ENCODE measurements at regions not wholly inside any gene's neighbourhood (a gene's known extent, or its start where the extent isn't known, plus 50 kb on each side); places are given as distances from the start of the nearest gene placed in this dataset.
A peak's percentile ranks its signal among the peaks of the same experiment; 100 is the strongest.

DNA sequence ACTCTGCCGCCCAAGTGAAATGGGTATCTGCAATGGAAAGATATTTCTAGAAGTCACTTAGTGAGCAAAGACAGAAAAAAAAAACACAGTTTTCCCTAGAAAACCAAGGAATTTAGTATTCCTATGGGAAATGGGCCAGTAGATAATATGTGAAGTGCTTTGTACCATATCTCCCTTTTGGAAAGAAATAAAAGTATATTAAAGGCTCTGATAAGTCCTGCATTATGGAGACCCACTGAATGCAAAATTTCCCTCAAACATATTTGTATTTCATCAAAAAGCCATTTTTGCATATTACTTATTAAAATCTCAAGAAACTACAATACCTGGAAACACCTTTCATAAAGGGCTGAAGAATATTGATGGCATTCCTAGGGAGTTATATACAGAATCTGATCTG lies 51.6 kb upstream of the DYNLRB2 start:
- DNase-seq: no peak

DNA sequence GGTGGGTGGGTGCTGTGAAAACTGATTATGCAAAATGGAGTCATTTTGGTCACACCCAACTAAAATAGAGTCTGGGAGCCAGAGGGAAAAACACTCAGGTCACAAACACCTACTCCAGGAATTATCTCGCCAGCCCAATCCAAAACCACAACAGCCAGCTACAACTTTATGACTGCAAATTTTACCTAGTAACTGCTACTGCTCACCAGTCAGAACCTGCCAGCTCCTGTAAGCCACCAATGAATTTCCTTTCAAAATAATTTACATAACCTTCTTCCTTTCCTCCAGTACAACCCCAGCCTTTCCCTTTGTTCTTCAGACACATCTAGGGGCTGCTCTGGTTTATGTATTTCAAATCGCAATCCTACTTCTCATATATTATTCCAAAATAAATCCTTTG lies 52.6 kb upstream of the DYNLRB2 start:
- no peak for DNase-seq

- no peak for DNase-seq
These were observed 60.1 kb upstream of the DYNLRB2 start for GRCh38 chr16:80480664-80481063.

- no peak for DNase-seq
These were observed 63.0 kb upstream of the DYNLRB2 start for GRCh38 chr16:80477838-80478237.

DNA sequence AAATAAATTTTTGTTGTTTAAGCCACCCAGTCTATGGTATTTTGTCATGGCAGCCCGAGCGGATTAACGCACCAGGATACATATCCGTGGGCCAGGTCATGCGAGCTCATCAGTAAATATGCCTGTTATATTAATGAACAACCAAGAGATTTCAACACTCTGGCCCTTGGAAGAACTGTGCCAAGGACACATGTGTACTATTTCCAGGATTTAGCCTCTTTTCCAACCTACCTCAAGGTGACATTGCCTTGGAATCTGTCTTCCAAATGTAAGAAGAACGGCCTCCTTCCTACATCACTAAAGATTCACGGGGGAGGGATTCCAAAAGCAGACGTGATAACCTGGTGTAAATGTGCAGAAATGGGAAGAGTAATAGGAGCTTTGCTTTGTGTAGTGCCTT lies 72.8 kb upstream of the DYNLRB2 start:
- no peak for DNase-seq

DNA sequence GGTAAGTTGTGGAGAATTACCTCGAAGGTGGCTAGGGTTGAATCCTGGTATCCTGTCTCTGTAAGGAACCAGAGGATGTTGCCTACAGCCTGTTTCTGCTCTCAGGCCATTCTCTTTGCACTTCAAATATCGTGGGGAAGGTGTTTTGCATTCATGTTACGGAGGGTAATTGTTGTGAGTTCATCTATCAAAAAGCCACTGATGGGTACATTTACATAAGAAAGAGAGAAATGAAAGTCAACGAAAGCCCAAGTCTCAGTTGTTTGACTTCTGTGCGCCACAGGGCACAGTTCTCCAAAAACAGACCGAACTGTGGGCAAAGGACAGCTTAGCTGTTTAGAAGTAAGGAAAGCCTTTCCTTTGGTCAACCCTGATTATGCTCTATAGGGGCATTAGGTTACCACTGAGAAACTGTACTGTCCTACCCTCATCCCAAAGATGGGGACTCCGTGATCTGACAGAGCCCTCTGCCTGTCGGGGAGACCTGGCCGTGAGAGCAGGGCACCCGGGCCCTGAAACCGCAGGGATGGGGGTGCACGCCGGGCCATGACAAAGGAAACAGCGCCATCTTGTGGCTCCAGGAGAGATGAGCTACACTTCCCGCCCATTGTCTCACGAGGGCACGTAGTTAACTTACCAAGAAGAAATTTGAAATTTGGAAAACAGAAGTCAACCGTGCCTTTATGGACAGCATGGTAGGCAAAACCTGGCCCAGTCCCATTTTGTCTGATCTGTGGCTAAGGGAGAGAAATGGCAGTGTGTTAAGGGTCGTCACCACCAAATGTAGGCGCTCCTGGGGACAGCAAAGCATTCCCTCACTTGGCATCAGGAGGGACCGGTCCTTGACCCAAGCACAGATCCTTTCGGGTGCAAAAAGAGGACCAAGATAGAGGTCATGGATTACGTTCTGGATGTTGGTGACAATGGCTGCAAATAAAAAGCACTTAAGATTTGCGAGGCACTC lies 74.5 kb upstream of the DYNLRB2 start:
- DNase-seq: peak; percentile 1

DNA sequence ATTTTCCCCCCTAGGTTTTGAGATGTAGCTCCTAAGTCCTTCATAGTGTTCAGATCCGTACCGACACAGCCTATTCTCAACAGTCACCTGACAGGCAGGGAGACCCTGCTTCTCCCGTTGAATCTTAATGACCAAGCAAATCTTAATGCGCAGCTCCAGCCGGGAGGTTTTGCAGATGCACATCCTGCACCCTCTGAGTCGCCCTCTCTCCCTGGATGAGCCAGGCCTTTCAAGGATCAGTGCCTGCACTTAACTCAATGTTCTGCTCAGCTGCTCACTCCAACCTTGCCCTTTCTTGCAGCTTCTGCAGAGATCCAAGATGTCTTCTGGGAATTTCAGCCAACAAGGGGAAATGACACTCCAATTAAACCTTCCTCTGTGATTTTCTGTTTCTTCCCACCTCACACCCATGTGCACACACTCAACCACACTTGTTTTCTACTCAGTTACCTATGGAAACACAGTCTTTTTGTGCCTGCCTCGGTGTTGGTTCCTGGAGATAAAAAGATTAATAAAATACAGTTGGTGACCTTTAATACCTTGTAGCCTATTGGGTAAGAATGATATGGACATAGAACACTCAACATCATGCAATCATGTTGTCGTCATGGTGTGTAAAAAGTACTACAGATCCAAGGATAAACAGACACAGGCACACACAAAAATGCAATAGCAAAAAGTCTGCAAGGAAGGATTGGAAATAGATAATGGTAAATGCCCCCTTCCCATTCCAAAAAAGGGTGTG lies 76.9 kb upstream of the DYNLRB2 start:
- no peak for DNase-seq

DNA sequence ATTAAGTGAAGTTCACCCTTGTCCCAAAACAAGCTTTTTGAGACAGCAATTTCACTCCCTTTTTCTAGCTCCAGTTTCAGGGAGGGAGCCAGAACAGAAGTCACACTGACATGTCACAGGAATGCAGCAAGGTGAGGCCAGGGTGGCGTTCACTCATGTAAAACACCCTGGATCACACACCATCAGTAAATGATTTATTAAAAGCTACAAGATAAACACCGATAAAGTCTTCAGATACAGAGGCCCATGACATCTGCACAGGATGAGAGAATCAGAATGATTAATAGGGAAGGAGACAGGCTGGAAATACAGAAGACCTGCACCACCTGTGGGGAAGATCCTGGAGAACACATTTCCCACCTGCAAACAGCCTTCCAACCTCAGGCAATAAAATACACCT lies 77.5 kb upstream of the DYNLRB2 start:
- DNase-seq: no peak

DNA sequence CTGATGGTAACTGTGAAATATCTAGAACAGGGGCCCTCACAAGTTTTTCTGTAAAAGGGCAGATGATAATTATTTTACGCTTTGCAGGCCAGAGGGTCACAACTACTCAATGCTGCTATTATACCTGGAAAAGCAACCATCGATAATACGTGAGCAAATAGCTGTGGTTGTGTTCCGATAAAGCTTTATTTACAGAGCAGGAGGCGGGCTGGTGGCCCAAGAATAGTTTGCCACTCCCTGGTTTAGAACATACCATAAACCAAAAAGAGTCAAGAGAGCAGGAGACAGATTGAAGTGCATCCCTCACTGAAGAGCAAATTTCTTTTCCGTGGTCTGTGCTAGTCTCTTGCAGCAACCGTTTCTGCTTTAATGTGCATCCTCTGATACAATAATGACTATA lies 77.9 kb upstream of the DYNLRB2 start:
- no peak for DNase-seq

DNA sequence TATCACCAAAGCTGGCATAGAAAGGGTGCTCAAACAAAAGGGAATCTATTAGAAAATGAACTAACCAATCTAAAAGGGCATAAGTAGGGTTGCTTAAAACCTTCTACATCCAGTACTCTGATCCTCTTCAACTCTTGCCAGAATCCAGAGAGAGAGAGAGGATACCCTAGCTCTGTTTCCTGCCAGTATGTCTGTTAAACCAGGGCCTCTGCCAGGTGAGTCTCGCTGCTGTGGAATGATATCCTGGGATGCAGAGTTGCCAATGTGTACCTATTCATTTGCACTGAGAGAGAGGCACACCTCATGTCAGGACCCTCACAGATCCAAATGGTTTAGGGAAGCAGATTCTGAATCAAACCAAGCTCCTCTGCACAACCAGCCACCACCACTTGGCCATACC lies 79.8 kb upstream of the DYNLRB2 start:
- DNase-seq: no peak

DNA sequence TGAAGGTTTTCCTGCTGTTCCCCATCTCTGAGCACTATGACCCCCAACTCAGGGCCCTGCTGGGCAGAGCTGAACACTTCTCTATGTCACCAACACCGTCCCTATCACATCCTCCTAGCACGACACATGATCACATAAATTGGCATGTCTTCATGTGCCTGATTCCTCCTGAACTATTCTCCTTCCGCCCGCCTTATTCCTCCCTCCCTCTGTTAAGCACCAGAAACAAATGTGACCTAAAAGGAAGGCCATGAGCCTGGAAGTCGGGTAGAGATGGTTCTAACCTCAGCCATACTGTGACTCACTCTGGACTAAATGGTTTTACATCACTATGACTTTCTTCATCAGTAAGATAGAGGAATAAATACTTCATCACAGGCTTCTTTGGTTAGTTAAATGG lies 80.8 kb upstream of the DYNLRB2 start:
- no peak for DNase-seq

GRCh38 chr16:80459331-80459777 lies 81.4 kb upstream of the DYNLRB2 start:
- no peak for DNase-seq

DNA sequence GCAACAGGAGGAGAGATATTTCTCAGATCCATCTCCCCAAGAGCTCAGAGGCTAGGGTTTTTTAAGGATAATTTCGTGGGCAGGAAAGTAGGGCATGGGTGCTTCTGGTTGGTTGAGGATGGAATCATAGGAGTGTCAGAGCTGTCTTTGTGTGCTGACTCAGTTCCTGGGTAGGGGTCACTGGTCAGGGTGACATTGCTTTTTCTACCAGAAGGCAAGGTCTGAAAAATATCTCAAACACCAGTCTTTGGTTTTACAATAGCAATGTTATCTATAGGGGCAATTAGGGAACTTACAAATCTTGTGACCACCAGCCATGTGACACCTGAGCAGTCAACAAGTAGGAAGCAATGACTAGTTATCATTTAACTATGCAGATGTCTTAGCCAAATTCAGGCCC lies 82.9 kb upstream of the DYNLRB2 start:
- DNase-seq: no peak

DNA sequence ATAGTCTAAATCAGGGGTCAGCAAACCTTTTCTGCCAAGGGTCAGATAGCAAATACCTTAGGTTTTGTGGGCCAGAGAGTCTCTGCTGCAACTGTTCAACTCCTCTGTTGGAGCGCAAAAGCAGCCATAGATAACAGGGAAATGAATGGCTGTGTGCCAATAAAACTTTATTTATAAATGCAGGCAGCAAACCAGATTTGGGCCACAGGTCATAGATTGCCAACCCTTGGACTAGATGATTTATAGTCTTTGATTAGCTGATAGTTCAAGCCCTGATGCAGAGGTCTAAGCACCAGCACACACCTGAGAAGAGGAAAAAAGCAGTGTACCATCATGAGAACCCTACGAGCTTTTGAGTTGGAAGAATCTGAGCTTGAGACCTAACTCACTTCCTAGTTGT lies 86.0 kb upstream of the DYNLRB2 start:
- DNase-seq: no peak

DNA sequence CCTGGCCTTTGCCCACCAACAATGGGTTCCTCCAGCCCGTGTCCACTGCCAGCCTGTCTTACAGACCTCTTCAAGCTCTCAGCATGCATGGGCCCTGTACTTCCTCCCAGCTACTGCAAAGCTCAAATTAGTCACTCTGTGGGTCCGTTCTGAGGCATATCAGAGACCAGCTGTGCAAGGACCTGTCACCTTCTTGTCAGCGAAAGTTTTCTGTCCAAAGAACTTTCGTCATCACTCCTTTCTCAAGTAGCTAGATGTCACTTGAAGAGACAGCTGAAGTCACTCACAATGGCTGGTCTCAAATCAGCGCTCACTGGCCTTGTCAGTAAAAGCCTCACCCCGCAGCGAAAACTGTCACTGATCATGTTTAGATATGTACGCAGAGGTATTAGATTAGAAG lies 91.4 kb upstream of the DYNLRB2 start:
- DNase-seq: no peak

DNA sequence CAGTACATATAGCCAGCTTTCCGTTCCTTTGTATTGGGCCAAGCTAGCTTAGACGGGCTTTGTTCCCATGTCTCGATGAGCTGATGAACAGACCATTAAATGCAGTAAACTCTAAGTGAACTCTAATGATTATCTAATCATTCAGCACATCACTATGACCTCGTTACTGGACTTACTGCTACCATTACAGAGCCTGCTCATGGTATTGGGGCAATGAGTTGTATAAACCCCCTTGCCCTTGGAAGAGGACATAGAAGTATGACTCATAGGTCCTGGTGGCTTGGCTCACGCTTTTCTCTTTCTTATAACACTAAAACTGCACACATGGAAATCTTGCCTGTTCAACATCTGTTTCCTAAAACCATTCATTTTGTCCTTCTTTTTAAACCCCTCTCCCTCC lies 93.6 kb upstream of the DYNLRB2 start:
- no peak for DNase-seq

DNA sequence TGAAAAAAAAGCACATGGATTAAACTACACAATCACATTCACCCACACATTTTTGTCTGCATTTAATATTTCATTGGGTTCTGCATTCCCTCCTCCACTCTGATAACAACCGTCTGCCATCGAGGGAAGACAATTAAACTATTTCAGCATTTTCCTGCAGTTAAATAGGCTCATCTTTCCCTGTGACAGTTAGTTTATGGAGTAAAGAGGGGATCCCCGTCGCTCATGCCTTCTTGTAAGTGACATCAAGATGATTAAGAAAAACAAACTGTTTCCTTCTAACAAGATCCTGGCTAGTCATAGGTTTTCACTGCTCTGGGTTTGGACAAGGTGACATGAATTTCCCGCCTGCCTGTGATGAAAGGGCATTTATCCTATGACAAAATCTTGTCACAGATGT lies 98.0 kb upstream of the DYNLRB2 start:
- no peak for DNase-seq

GRCh38 chr16:80441935-80442334 lies 98.9 kb upstream of the DYNLRB2 start:
- no peak for DNase-seq

GRCh38 chr16:80440667-80441066 lies 100.1 kb upstream of the DYNLRB2 start:
- no peak for DNase-seq

DNA sequence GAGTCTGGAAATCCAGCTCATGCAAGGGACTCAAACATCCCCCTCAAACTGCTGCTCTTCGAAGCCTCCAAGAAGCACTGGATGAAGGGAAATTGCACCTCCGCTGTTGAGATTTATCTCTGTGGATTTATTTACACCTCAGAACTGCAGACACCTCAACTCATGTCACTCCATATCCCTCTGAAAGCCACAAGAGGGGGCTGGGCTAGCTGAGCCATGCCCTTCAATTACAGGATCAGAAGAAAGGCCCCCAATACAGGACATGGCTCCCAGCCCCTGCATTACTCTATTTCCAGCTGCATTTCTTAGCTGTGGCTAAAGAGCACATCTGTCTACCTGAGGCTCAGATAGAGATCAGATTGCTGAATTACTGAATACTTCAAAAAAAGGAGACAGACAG lies 103.1 kb upstream of the DYNLRB2 start:
- DNase-seq: no peak

- DNase-seq: no peak
These were observed 104.3 kb upstream of the DYNLRB2 start for GRCh38 chr16:80436510-80436909.

- no peak for DNase-seq
These were observed 107.2 kb upstream of the DYNLRB2 start for GRCh38 chr16:80433623-80434022.

DNA sequence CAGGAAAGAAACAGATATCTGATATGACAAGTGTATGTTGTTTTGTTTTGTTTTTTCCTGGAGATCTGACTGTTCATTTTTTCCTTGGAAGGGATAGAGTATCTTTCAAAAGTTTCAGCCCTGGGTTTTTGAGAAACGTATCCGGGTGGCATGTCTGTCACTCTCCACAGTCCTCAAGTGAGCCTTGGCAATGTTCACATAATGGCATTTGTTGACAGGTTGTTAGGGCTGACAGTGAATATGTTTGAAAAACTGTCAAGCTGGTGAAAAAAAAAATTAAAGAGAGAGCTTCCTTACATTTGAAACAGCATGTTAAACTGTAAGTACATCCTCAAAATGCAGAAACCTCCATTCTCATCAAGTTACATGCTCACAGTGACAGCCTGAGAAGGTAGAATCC lies 113.0 kb upstream of the DYNLRB2 start:
- DNase-seq: no peak
